ENCODE measurements at regions not wholly inside any gene's neighbourhood (a gene's known extent, or its start where the extent isn't known, plus 50 kb on each side); places are given as distances from the start of the nearest gene placed in this dataset.

GRCh38 chr20:22504829-22505377 is 79.5 kb downstream of the FOXA2 start:
- no peak for DNase-seq (ENCODE audit: low read depth)

DNA sequence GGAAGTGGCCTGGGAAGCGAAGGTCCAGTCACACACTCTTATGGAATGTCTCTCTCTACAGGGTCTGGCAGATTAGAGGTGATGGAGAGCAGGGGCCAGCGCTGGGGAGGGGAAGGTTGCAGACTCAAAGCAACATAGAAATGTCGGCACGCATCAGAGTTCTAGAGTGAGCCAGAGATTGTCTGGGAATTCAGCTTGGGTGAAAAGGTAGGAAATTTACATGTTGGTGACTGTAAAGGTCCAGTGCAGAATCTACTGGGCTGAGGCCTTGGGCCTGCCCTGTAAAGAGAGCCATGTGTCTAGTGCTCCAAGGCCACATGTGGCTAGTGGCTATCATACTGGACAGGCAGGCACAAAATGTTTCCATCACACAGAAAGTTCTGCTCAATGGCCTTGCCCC is 80.8 kb downstream of the FOXA2 start:
- DNase-seq (ENCODE audit: low read depth): no peak

GRCh38 chr20:22502731-22503191 is 81.6 kb downstream of the FOXA2 start:
- no peak for DNase-seq (ENCODE audit: low read depth)

GRCh38 chr20:22501566-22502344 is 82.6 kb downstream of the FOXA2 start:
- DNase-seq (ENCODE audit: low read depth): no peak

DNA sequence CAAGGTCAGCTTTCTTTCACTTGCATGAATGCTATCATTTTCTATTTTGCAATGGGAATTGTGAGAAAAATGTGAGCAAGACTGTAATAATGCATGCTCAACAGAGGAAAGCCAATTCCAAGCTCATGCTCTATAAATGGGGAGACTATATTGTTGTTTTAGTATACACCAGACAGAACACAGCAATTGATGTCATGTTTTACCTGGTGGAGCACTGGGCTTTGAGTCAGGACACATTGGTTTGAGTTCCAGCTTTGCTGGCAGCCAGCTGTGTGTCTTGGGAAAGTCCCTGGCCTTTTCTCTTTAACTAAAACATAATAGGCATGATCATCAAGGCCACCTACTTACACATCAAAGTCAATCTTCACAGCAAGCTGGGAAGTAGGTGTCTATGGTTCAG is 83.3 kb downstream of the FOXA2 start:
- no peak for DNase-seq (ENCODE audit: low read depth)

GRCh38 chr20:22499515-22500166 is 84.7 kb downstream of the FOXA2 start:
- no peak for DNase-seq (ENCODE audit: low read depth)

- DNase-seq (ENCODE audit: low read depth): no peak
These were observed 87.6 kb downstream of the FOXA2 start for GRCh38 chr20:22496817-22497216.

DNA sequence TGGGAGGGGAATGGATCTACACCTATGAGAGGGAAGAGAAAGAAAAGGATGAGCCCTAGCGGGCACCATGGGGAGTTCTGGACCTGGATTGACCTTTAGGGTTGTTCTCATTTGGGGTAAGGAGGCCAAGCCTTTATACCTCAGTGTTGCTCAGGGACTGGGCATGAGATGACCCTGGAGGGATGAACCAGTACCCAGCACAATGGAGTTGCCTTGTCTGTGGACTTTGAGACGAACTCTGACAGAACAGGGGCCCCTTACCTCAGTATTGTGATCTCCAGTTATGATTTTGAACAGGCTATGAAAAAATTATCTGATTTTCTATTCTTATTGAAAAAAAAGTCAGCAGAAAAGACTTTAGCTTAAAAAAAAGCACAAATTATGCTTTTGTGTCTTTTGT is 88.6 kb downstream of the FOXA2 start:
- DNase-seq (ENCODE audit: low read depth): no peak

- DNase-seq (ENCODE audit: low read depth): no peak
These were observed 89.2 kb downstream of the FOXA2 start for GRCh38 chr20:22495172-22495571.

DNA sequence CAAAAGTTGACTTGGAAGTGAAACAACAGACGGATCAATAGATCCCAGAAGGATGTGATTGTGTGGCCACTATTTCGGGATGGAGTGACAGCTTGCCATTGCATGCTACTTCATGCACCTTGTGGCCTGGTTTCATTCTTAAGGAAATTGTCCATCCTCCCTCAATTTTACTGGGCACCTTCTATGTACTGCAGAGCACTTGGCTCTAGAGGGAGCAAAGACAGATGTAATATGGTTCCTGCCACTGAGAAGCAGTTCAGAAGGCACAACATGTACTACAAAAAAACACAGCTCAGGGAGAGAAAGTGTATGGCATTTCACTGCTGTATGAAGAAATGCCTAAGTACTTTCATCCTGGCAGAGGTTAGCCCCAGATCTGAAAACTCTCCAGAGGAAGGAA is 91.9 kb downstream of the FOXA2 start:
- DNase-seq (ENCODE audit: low read depth): no peak

GRCh38 chr20:22491194-22491505 is 93.2 kb downstream of the FOXA2 start:
- DNase-seq (ENCODE audit: low read depth): no peak

DNA sequence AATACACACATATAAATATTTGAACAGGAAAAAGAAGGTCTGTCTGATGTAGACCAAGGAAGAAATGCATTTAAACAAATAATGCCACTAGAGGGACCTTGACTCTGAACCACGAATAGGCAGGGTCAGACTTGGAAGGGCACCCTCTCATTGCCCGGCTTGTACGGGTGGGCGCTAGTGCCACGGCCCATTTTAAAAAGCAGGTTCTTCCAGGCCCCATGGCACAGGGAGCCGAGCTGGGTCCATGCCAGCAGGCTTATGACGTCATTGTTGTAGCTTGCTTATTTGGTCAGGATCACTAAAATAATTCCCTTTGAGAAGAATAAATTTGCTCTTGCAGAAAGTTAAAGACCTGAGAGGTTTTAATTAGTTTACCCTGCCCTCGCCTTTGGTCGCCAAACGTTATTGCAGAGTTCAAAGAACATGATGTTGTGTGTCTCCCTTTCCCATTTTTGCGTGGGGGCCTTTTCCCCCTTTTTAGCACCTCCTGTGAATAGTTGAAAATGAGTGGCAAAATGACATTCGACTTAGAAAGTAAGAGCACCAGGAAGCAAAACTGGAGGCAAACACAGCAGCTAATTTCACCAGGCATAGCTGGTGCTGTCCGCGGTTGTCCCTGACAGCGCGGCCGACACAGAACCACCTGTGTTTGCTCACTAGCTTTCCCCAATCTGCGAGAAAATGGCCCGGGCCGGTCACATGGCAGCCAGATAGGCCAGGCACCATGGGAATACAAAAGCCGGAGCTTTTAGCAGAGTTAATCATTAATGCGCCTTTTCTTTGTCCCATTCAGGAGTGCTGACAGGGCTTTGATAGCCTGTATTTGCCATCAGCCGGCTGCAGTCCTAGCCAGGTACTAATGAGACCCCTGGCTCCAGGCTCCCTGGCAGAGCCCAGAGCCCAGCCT is 93.8 kb downstream of the FOXA2 start:
- peak; percentile 4 for DNase-seq (ENCODE audit: low read depth)

DNA sequence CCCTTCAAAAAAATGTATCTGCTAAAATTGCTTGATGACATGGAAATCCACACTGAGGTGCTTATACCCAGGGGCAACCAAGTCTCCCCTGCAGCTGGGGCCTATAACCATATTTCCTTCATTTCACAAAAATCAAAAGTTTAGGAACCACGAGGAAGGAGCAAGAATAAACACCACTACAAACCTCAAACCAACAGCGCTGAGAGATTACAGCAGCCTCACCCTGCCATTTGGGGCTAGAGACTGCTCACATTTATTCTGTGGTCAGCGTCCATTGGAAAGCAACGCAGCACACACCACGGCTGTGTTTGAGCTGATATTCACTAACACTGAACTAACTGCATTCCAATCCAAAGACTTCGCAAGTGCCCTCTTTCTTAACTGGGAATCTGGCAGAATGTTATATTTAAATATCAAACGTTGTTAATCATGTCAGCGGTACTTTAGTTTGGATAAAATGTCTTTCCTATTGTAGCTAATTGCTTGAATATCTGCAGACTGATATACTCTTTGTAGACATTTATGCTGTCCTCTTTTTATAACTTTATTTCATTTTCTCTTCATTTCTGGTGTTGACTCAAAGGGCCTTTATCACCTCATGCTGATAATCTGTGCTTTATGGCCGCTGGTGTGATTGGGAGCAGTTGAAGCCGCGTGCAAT is 94.6 kb downstream of the FOXA2 start:
- DNase-seq (ENCODE audit: low read depth): no peak

DNA sequence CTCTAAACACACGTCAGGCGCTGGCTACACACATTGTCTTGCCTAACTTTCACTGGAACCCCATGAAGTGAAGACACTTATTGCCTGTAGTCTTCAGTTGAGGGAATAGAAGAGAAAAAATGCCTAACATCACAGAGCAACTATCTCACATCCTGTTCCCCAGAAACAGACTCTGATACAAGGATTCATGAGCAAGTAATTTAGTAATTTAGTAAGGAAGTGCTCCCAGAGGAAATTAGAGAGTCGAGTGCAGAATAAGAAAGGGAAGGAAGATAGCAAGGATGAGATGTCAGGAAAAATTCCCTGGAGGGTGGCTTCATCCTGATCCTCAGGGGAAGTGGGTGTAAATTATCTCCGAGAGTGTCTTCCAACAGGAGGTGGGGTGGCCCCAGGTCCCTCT is 104.0 kb downstream of the FOXA2 start:
- no peak for DNase-seq (ENCODE audit: low read depth)

GRCh38 chr20:22475662-22476061 is 108.7 kb downstream of the FOXA2 start:
- no peak for DNase-seq (ENCODE audit: low read depth)

DNA sequence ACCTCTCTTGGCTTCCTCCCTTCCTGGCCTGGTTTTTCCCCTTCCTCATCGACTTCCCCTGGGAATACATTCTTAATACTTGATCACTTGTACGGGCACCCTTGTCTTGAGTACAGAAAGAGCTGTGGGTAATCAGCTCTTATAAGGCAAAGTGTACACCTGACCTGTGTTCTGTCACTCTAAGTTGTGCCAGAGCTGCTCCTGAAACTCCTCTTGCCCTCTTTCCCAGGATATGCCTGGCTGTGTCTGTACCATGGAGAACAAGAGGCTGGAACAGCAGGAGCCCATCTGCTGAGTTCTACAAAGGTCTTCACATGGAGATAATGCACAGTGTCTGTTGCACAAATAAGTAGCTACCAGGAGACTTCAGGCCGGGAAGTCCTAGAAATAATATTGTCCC is 110.1 kb downstream of the FOXA2 start:
- no peak for DNase-seq (ENCODE audit: low read depth)

GRCh38 chr20:22473293-22473692 is 111.1 kb downstream of the FOXA2 start:
- DNase-seq (ENCODE audit: low read depth): no peak

GRCh38 chr20:22472447-22473100 is 111.8 kb downstream of the FOXA2 start:
- no peak for DNase-seq (ENCODE audit: low read depth)

GRCh38 chr20:22471156-22471836 is 113.1 kb downstream of the FOXA2 start:
- DNase-seq (ENCODE audit: low read depth): peak; percentile 11

DNA sequence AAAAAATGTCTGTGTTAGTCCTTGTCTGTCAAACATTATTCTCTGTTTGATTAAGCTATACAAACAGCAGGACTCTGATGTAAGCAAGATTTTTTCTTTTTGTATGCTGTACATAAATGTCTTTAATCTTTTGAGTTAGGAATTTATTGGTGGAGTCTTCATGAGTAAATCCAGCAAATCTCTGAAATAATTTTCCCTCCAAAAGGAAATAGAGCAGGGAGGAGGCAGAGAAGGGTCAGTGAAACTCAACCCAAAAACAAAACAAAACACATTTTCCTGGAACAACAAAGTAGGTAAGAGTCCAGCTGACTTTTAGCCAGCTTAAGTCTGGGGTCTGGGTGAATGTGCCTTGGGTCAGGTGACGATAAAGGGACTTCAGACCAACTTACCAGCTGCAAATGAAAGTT is 113.7 kb downstream of the FOXA2 start:
- no peak for DNase-seq (ENCODE audit: low read depth)

All from RPMI7951 (cell line).